K562 (cell line): ENCODE measurements at regions not wholly inside any gene's neighbourhood (a gene's known extent, or its start where the extent isn't known, plus 50 kb on each side); places are given as distances from the start of the nearest gene placed in this dataset.

Experiments
- ATAC-seq: fragments of 200-7000 bp; cut with Tn5 transposase; 3 replicates; pipeline ENCODE4 v1.9.1; 2020; ENCODE audit warnings: moderate library complexity
- BruUV-seq: library from RNA; stranded (reverse); fragments of 400-500 nt; replicated peaks from 2 replicates; lab custom pipeline; 2021; lab: Mats Ljungman, UMichigan
- CTCF ChIA-PET: fragments of 300-600 bp; formaldehyde crosslinking; extraction: SDS; loops from one replicate; lab custom pipeline; 2021; ENCODE audit warnings: low intra/inter-chr PET ratio; lab: Yijun Ruan, JAX
- POLR2A ChIA-PET: fragments of 300-600, 350-650 bp; sonication (Branson Sonifier 250); formaldehyde crosslinking; extraction: SDS; loops from one replicate; lab custom pipeline; 2021; ENCODE audit warnings: antibody characterized with exemption, inconsistent platforms; lab: Yijun Ruan, JAX
- DNase-seq, 4 experiments: peaks; one replicate each; pipeline versions ENCODE4 v3.0.0 to v3.0.0-alpha.2; 2011 to 2018; ENCODE audit warnings: low spot score in 3 of 4, mixed read lengths in 3 of 4; ENCODE audit errors: extremely low read depth in 1 of 4
- FAIRE-seq: peaks from 2 replicates; lab custom pipeline; 2011; peaks lifted over from hg19 to GRCh38; lab: Jason Lieb, UNC
- H2AFZ ChIP-seq: 2 replicates; pipeline ENCODE4 v1.6.0; 2011; ENCODE audit warnings: low read depth, low read length, control low read depth, inconsistent platforms
- H3K27ac ChIP-seq: fragments of 200-600 bp; 3 replicates; pipeline ENCODE4 v1.8.0; 2011; ENCODE audit warnings: low read depth, mild to moderate bottlenecking, control low read depth, inconsistent platforms, low read length, moderate library complexity, mixed read lengths; ENCODE audit errors: extremely low read depth
- H3K27me3 ChIP-seq, 2 experiments: fragments of 300-600 bp in 1 of 2; 2 replicates in 1 of 2; 3 replicates in 1 of 2; pipeline versions ENCODE4 v1.6.0 to v1.8.0; 2011; ENCODE audit warnings: inconsistent platforms in 2 of 2, low read length in 2 of 2, mild to moderate bottlenecking in 1 of 2, mixed read lengths in 1 of 2, moderate library complexity in 1 of 2; ENCODE audit not compliant: control insufficient read depth in 2 of 2, insufficient read depth in 2 of 2
- H3K36me3 ChIP-seq: fragments of 300-600 bp; 3 replicates; pipeline ENCODE4 v1.8.0; 2011; ENCODE audit warnings: mild to moderate bottlenecking, low read length, inconsistent platforms; ENCODE audit not compliant: control insufficient read depth, insufficient read depth
- H3K4me1 ChIP-seq, 2 experiments: fragments of 200-600 bp in 1 of 2; replicated peaks in 1 of 2; 2 replicates in 1 of 2; 3 replicates in 1 of 2; pipeline versions ENCODE4 v1.5.1 to v1.8.0; 2011; ENCODE audit warnings: inconsistent platforms in 2 of 2, low read length in 2 of 2, mild to moderate bottlenecking in 1 of 2, mixed read lengths in 1 of 2, moderate library complexity in 1 of 2; ENCODE audit not compliant: control insufficient read depth in 2 of 2, insufficient read depth in 2 of 2
- H3K4me2 ChIP-seq: 2 replicates; pipeline ENCODE4 v1.6.1; 2011; ENCODE audit warnings: low read length, control low read depth, inconsistent platforms, mixed read lengths; ENCODE audit not compliant: insufficient read depth
- H3K4me3 ChIP-seq: fragments of 200-600 bp; sonication (generic), shearing (Covaris generic); 2 replicates; pipeline ENCODE4 v1.5.1; 2016; ENCODE audit warnings: control low read depth, inconsistent platforms
- H3K79me2 ChIP-seq: fragments of 200-600 bp; 3 replicates; pipeline ENCODE4 v1.8.0; 2011; ENCODE audit warnings: low read length, inconsistent platforms; ENCODE audit not compliant: control insufficient read depth, insufficient read depth
- H3K9ac ChIP-seq, 2 experiments: 2 replicates each; pipeline versions ENCODE4 v1.6.0 to v1.6.1; 2011; ENCODE audit warnings: low read depth in 2 of 2, low read length in 2 of 2, control low read depth in 1 of 2, inconsistent platforms in 1 of 2, mild to moderate bottlenecking in 1 of 2, mixed read lengths in 1 of 2; ENCODE audit not compliant: insufficient read depth in 1 of 2
- H3K9me1 ChIP-seq: one replicate; pipeline ENCODE4 v1.6.0; 2011; ENCODE audit warnings: inconsistent platforms, mild to moderate bottlenecking, low read length, moderate library complexity; ENCODE audit not compliant: control insufficient read depth, insufficient read depth
- H3K9me3 ChIP-seq: replicated peaks from 2 replicates; pipeline ENCODE4 v1.5.1; 2011; ENCODE audit warnings: low read depth, low read length, inconsistent platforms; ENCODE audit not compliant: control insufficient read depth, insufficient read depth
- H4K20me1 ChIP-seq: replicated peaks from 2 replicates; pipeline ENCODE4 v1.6.1; 2011; ENCODE audit warnings: low read length, inconsistent platforms, mixed read lengths; ENCODE audit not compliant: control insufficient read depth, insufficient read depth
- CTCF ChIP-seq, 3 experiments: IDR thresholded peaks in 2 of 3; conservative IDR thresholded peaks in 1 of 3; 2 replicates each; pipeline ENCODE4 v1.5.1; 2011 to 2012; ENCODE audit warnings: low read length in 3 of 3, mild to moderate bottlenecking in 3 of 3, control low read depth in 2 of 3, improper control_type of control experiment in 1 of 3, inconsistent platforms in 1 of 3, low read depth in 1 of 3, mixed read lengths in 1 of 3, moderate library complexity in 1 of 3; ENCODE audit not compliant: insufficient read depth in 2 of 3
- HDAC8 ChIP-seq: fragments of 450-650 bp; IDR thresholded peaks from 2 replicates; pipeline ENCODE4 v1.6.1; 2016; ENCODE audit warnings: mild to moderate bottlenecking, missing genetic modification characterization, moderate library complexity, missing compliant biosample characterization
- NCOA6 ChIP-seq: fragments of 450-650 bp; IDR thresholded peaks from 2 replicates; pipeline ENCODE4 v1.6.1; 2017; ENCODE audit warnings: mild to moderate bottlenecking
- SP1 ChIP-seq: sonication (generic); formaldehyde crosslinking; IDR thresholded peaks from 2 replicates; pipeline ENCODE4 v1.8.1; 2022; ENCODE audit warnings: mild to moderate bottlenecking, missing genetic modification reagents
- ZNF133 ChIP-seq: fragments of 250-450 bp; sonication (Bioruptor Pico); IDR thresholded peaks from 2 replicates; pipeline ENCODE4 v1.4.0; 2020; ENCODE audit warnings: mild to moderate bottlenecking
- ZNF143 ChIP-seq: sonication (generic); formaldehyde crosslinking; IDR thresholded peaks from 2 replicates; pipeline ENCODE4 v1.9.0; 2022; ENCODE audit warnings: mild to moderate bottlenecking, missing genetic modification reagents
- ZNF24 ChIP-seq: fragments of 450-650 bp; IDR thresholded peaks from 2 replicates; pipeline ENCODE4 v1.6.1; 2016
- ZNF586 ChIP-seq: fragments of 450-650 bp; formaldehyde crosslinking; conservative IDR thresholded peaks from 2 replicates; pipeline ENCODE4 v1.4.0; 2020; ENCODE audit warnings: mild to moderate bottlenecking, moderate library complexity
- WGBS: fragments of 100-300 bp; shearing (Covaris generic); methylation state at CpG from one replicate; pipeline ENCODE4 v1.1.6; 2016; ENCODE audit warnings: low coverage, mixed read lengths; ENCODE audit not compliant: insufficient coverage; ENCODE audit errors: missing lambda C conversion rate; 5-methylcytosine and 5-hydroxymethylcytosine counted together
- in situ Hi-C: fragments of 300-500 bp; cut with MboI; formaldehyde crosslinking; loops from 4 replicates; pipeline ENCODE4 v1.15.0; 2018; ENCODE audit warnings: inconsistent platforms, mixed read lengths
- intact Hi-C: fragments of 100-400 bp; cut with micrococcal nuclease; formaldehyde crosslinking; loops from 2 replicates; pipeline ENCODE4 v1.14.2; 2022
- TF ChIP-seq, protein P1 (sequence below): fragments of 250-450 bp; sonication (Bioruptor Pico); IDR thresholded peaks from 2 replicates; pipeline ENCODE4 v1.8.0; 2022; ENCODE audit warnings: moderate library complexity, mild to moderate bottlenecking, inconsistent platforms
- TF ChIP-seq, protein P2 (sequence below), 2 experiments: IDR thresholded peaks; 2 replicates each; pipeline ENCODE4 v1.6.1; 2012; ENCODE audit warnings: improper control_type of control experiment in 2 of 2, low read depth in 2 of 2, low read length in 2 of 2, borderline replicate concordance in 1 of 2

- TF ChIP-seq SP1: no peak
Measured at GRCh38 chr16:51734220-51734619, 583.1 kb upstream of the SALL1 start.

GRCh38 chr16:51733181-51733580, 582.1 kb upstream of the SALL1 start:
- no peak for FAIRE-seq
- no peaks in the 10 kb centered on the region for H3K9me3 ChIP-seq

More at GRCh38 chr16:51734220-51734619, 583.1 kb upstream of the SALL1 start:
- Histone ChIP-seq H3K9me3 (no peaks in the 10 kb centered on the region), H3K4me1 (no peaks in the 10 kb centered on the region), H3K27ac (no peak overlapping the region), H3K4me3 (no peak overlapping the region), H3K9ac (no peak overlapping the region), H2AFZ (no peak overlapping the region), H3K9me1 (no peaks in the 10 kb centered on the region), H4K20me1 (no peaks in the 10 kb centered on the region), H3K27me3 (no peaks in the 10 kb centered on the region), H3K79me2 (no peaks in the 10 kb centered on the region), H3K4me2 (no peak overlapping the region), H3K36me3 (no peaks in the 10 kb centered on the region)
- no TSS peak for BruUV-seq
- 0% methylated on average over 1 of the region's 1 CpG for WGBS
- CTCF ChIA-PET: no interaction called here
- no peak for FAIRE-seq
- POLR2A ChIA-PET: no interaction called here
- ATAC-seq: no peak
- in situ Hi-C loops: no loop called here
- intact Hi-C loops: no loop called here
- DNase-seq: no peak

More at GRCh38 chr16:51733181-51733580, 582.1 kb upstream of the SALL1 start:
- no peak for ATAC-seq
- Histone ChIP-seq H4K20me1 (no peaks in the 10 kb centered on the region), H3K9ac (no peak overlapping the region), H3K79me2 (no peaks in the 10 kb centered on the region), H3K4me2 (no peak overlapping the region), H3K4me3 (no peak overlapping the region), H2AFZ (no peak overlapping the region)
- no peak for DNase-seq
- POLR2A ChIA-PET: no interaction called here
- CTCF ChIA-PET: no interaction called here
- 0% methylated on average over 2 of the region's 2 CpGs for WGBS
- TF ChIP-seq ZNF586 (CRISPR knock-in tag) (no peak), ZNF24 (no peak), CTCF (IDR thresholded peaks at IDR 0.05 in 2 of 3, conservative IDR thresholded peaks at IDR 0.05 in 1 of 3; ENCODE audit: insufficient read depth in 2 of 3, low read depth in 1 of 3, low read length in 3 of 3) (no peak), HDAC8 (no peak), NCOA6 (no peak), ZNF143 (CRISPR knock-in tag) (no peak), ZNF133 (CRISPR knock-in tag) (no peak)
- TF ChIP-seq, protein P1, sequence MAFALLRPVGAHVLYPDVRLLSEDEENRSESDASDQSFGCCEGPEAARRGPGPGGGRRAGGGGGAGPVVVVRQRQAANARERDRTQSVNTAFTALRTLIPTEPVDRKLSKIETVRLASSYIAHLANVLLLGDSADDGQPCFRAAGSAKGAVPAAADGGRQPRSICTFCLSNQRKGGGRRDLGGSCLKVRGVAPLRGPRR (CRISPR knock-in tag): no peak
- TF ChIP-seq, protein P2, sequence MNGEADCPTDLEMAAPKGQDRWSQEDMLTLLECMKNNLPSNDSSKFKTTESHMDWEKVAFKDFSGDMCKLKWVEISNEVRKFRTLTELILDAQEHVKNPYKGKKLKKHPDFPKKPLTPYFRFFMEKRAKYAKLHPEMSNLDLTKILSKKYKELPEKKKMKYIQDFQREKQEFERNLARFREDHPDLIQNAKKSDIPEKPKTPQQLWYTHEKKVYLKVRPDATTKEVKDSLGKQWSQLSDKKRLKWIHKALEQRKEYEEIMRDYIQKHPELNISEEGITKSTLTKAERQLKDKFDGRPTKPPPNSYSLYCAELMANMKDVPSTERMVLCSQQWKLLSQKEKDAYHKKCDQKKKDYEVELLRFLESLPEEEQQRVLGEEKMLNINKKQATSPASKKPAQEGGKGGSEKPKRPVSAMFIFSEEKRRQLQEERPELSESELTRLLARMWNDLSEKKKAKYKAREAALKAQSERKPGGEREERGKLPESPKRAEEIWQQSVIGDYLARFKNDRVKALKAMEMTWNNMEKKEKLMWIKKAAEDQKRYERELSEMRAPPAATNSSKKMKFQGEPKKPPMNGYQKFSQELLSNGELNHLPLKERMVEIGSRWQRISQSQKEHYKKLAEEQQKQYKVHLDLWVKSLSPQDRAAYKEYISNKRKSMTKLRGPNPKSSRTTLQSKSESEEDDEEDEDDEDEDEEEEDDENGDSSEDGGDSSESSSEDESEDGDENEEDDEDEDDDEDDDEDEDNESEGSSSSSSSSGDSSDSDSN (IDR thresholded peaks at IDR 0.05; ENCODE audit: borderline replicate concordance in 1 of 2, low read depth in 2 of 2, low read length in 2 of 2): no peak
- TF ChIP-seq, all 486 proteins: peak for 0
- intact Hi-C loops (no loop called here), in situ Hi-C loops (no loop called here)
- Histone ChIP-seq H3K9me1 (no peaks in the 10 kb centered on the region), H3K27ac (no peak overlapping the region), H3K27me3 (no peaks in the 10 kb centered on the region), H3K4me1 (no peaks in the 10 kb centered on the region), H3K36me3 (no peaks in the 10 kb centered on the region)
- no TSS peak for BruUV-seq
